ENCODE measurements at regions not wholly inside any gene's neighbourhood (a gene's known extent, or its start where the extent isn't known, plus 50 kb on each side); places are given as distances from the start of the nearest gene placed in this dataset.
"Not testable (repeated sequence)": the region's sequence is repeated elsewhere in the genome, so short reads cannot be mapped to it uniquely, and the experiment has no call there.

DNA sequence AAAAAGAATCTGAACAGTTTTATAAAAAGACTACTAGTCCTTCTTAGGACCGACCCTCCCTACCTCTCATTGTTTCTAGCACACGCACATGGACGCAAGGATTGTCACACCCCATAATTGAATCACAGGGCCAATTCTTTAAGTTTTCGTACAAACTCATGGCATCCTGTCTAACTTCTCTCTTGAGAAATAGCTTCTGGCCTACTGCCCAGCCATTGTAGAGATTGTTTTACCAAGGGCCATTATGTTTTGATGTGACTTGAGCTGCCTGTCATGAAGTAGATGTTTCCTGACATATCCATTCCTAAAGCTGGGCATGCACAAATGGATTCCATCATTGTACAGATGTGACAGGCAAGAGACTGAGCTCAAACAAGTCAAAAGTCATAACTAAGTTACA lies 1672.1 kb upstream of the C9orf72 start:
- Histone ChIP-seq H3K4me3 (no peak overlapping the region), H3K27ac (no peak overlapping the region), H3K36me3 (no peaks in the 10 kb centered on the region), H3K9me3 (no peaks in the 10 kb centered on the region), H3K4me1 (no peaks in the 10 kb centered on the region), H3K27me3 (no peaks in the 10 kb centered on the region)
- intact Hi-C loops (cut with DNase I), result no loop called here
- TF ChIP-seq POLR2AphosphoS5 (IDR thresholded peaks at IDR 0.05), result no peak
- no peak for TF ChIP-seq CTCF (IDR thresholded peaks at IDR 0.05)
- no peak for TF ChIP-seq POLR2A (IDR thresholded peaks at IDR 0.05)
- no peak for TF ChIP-seq EP300 (IDR thresholded peaks at IDR 0.05)
- DNase-seq, result no peak
- whole genome bisulfite sequencing, 2 donors, result 87% methylated on average over 4 of the region's 4 CpGs

GRCh38 chr9:29270400-29270799 lies 1697.1 kb upstream of the C9orf72 start:
- H3K4me1 ChIP-seq; H3K4me3 ChIP-seq; H3K27ac ChIP-seq; H3K27me3 ChIP-seq; H3K36me3 ChIP-seq; DNase-seq; intact Hi-C loops (cut with DNase I); H3K9me3 ChIP-seq: not testable (repeated sequence)
- WGBS, 2 donors, result 88 to 89% methylated on average over 8 of the region's 8 CpGs

DNA sequence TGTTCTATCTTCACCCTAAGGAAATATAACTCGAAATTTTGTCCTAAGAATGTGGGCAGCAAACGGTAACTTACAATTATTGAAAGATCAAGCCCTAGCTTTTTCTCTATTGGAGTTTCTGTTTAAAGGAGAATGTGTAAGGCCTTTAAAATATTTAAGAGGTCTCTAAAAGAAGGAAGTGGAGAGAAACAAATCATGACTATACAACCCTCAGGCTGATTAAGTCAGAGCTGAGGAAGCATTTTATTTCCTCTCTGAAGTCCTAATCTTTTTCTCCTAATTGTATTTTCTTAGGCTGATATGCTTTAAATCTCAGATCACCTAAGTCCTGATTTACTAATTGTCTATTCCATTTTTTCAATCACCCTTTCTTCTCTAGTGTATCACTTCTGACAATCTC lies 1708.8 kb upstream of the C9orf72 start:
- 58 to 61% methylated on average over 2 of the region's 2 CpGs for WGBS, 2 donors
- Histone ChIP-seq H3K36me3 (no peaks in the 10 kb centered on the region), H3K27ac (no peak overlapping the region), H3K4me3 (no peak overlapping the region), H3K4me1 (no peaks in the 10 kb centered on the region), H3K9me3 (no peaks in the 10 kb centered on the region), H3K27me3 (no peaks in the 10 kb centered on the region)
- TF ChIP-seq EP300 (IDR thresholded peaks at IDR 0.05), result no peak
- TF ChIP-seq CTCF (IDR thresholded peaks at IDR 0.05), result no peak
- TF ChIP-seq POLR2A (IDR thresholded peaks at IDR 0.05), result no peak
- TF ChIP-seq POLR2AphosphoS5 (IDR thresholded peaks at IDR 0.05), result no peak
- intact Hi-C loops (cut with DNase I), result no loop called here
- DNase-seq, result no peak

- no peaks in the 10 kb centered on the region for H3K36me3 ChIP-seq
- DNase-seq, result no peak
- no peaks in the 10 kb centered on the region for H3K9me3 ChIP-seq
- H3K27me3 ChIP-seq, result no peaks in the 10 kb centered on the region
- no peaks in the 10 kb centered on the region for H3K4me1 ChIP-seq
- H3K27ac ChIP-seq, result no peak overlapping the region
- TF ChIP-seq POLR2AphosphoS5 (IDR thresholded peaks at IDR 0.05), result no peak
- no peak for TF ChIP-seq POLR2A (IDR thresholded peaks at IDR 0.05)
- TF ChIP-seq CTCF (IDR thresholded peaks at IDR 0.05), result no peak
- TF ChIP-seq EP300 (IDR thresholded peaks at IDR 0.05), result no peak
- WGBS, 2 donors, result 57 to 60% methylated on average over 3 of the region's 3 CpGs
- no peak overlapping the region for H3K4me3 ChIP-seq
- intact Hi-C loops (cut with DNase I), result no loop called here
Measured at GRCh38 chr9:29285818-29286217, 1712.5 kb upstream of the C9orf72 start.

DNA sequence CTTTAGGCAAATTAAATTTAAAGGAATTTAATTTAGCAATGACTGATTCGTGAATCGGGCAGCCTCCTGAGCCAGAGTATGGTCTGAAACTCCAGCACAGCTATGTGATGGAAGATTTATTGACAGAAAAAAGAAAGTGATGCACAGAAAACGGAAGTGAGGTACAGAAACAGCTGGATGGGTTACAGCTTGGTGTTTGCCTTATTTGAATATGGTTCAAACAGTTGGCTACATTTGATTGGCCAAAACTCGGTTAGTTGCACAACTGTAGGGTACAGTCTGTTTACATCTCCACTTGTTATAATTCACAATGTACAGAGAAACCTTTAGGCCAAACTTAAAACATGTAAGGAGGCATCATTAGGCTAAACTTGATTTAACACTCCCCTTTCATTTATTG lies 1716.1 kb upstream of the C9orf72 start:
- H3K36me3 ChIP-seq, result no peaks in the 10 kb centered on the region
- no peak for TF ChIP-seq POLR2AphosphoS5 (IDR thresholded peaks at IDR 0.05)
- TF ChIP-seq CTCF (IDR thresholded peaks at IDR 0.05), result no peak
- no peak for TF ChIP-seq POLR2A (IDR thresholded peaks at IDR 0.05)
- no peak for TF ChIP-seq EP300 (IDR thresholded peaks at IDR 0.05)
- no peak for DNase-seq

More for the DNA sequence above, 1716.1 kb upstream of the C9orf72 start:
- Histone ChIP-seq H3K4me3 (no peak overlapping the region), H3K27ac (no peak overlapping the region), H3K27me3 (no peaks in the 10 kb centered on the region), H3K9me3 (no peaks in the 10 kb centered on the region), H3K4me1 (no peaks in the 10 kb centered on the region)
- intact Hi-C loops (cut with DNase I), result no loop called here
- 63 to 64% methylated on average over 4 of the region's 4 CpGs for WGBS, 2 donors

Data from sigmoid colon (tissue), 6 donors.